ENCODE measurements at regions not wholly inside any gene's neighbourhood (a gene's known extent, or its start where the extent isn't known, plus 50 kb on each side); places are given as distances from the start of the nearest gene placed in this dataset.

DNA sequence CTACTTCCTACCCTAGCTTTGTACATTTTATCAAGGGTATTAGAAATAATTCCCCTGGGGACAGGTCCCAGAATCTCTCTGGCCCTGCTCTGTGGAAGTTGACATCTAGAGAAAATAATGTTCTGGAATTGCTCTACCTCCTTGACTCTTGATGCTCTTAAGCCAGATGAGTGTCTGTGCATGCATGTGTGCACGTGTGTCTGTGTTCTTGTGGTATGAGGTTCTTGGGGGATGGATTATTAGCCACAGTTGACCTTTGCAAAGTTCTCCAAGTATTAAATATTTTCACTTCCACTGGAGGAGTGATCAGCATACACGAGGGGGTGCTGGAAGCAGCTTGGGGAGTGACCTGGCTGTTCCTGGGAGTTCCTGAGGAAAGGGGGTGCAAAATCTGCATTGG, 61.2 kb upstream of the PELI1 start:
- Mint-ChIP-seq H3K27me3 (no peaks in the 10 kb centered on the region), H3K4me3 (peak overlapping the region in 4 of 8 donors; percentile 15 to 47 (median 35)), H3K9me3 (peaks cover 0 to 3% (median 0%) of the 10 kb centered on the region in 8 donors), H3K36me3 (peaks cover 0 to 3% of the 10 kb centered on the region in 2 donors), H3K4me1 (peaks cover 49 to 81% (median 64%) of the 10 kb centered on the region in 4 donors), H3K27ac (peak overlapping the region in 5 of 7 donors; percentile 12 to 99 (median 47))
- ChIA-PET CTCF (ENCODE audit: partially characterized antibody) (interaction anchor here (1.4 to 1.8 kb wide), 2 partner anchors 10 kb away, joined by 3 to 5 read pairs; no protein-coding TSS in a partner anchor), POLR2A (ENCODE audit: partially characterized antibody) (interaction anchor here (0.9 to 4.1 kb wide), 5 partner anchors 10 to 149 kb away, joined by 3 to 36 read pairs (median 9); no protein-coding TSS in a partner anchor)
- no peak for DNase-seq
- Histone ChIP-seq H3K4me3 (ENCODE audit: low read length in 2 of 2) (no peak overlapping the region), H3K36me3 (ENCODE audit: insufficient read depth, low read length) (no peaks in the 10 kb centered on the region), H3K4me1 (ENCODE audit: insufficient read depth, low read length) (peaks cover 67% of the 10 kb centered on the region), H3K9me3 (ENCODE audit: control insufficient read depth in 1 of 2, low read length in 2 of 2) (no peaks in the 10 kb centered on the region), H3K27ac (ENCODE audit: low read depth, low read length) (peak overlapping the region; percentile 87), H3K27me3 (ENCODE audit: insufficient read depth, low read length) (no peaks in the 10 kb centered on the region)
- intact Hi-C loops (cut with micrococcal nuclease): no loop called here

DNA sequence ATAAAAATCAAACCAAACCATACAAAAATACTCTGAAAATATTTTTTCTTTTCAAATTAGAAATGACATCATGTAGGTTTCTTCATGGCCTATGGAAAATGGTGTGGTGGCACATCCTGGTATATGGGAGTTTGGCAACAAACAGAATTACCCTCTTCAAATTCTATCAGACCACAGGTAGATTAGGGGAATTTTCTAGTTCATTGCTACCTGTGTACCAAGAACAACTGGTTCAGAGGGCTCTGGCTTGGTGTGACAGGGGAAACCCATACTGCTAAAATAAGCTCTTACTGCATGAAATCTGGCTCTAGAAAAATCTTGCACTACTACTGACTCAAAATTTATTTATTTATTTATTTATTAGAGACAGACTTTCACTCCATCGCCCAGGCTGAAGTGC, 63.4 kb upstream of the PELI1 start:
- CTCF ChIA-PET (ENCODE audit: partially characterized antibody): no interaction called here
- peaks cover 62% of the 10 kb centered on the region for H3K4me1 ChIP-seq (ENCODE audit: insufficient read depth, low read length)
- intact Hi-C loops (cut with micrococcal nuclease): no loop called here
- Mint-ChIP-seq H3K4me1 (peaks cover 45 to 83% (median 64%) of the 10 kb centered on the region in 4 donors), H3K36me3 (no peaks in the 10 kb centered on the region), H3K9me3 (peaks cover 0 to 2% (median 0%) of the 10 kb centered on the region in 8 donors), H3K27ac (peak overlapping the region; percentile 31 to 99 (median 79)), H3K4me3 (no peak overlapping the region), H3K27me3 (no peaks in the 10 kb centered on the region)
- no peak overlapping the region for H3K4me3 ChIP-seq (ENCODE audit: low read length in 2 of 2)
- peak in 2 of 5 donors; percentile 31 to 61 for DNase-seq
- H3K27me3 ChIP-seq (ENCODE audit: insufficient read depth, low read length): no peaks in the 10 kb centered on the region
- no peak overlapping the region for H3K27ac ChIP-seq (ENCODE audit: low read depth, low read length)
- POLR2A ChIA-PET (ENCODE audit: partially characterized antibody): no interaction called here
- H3K9me3 ChIP-seq (ENCODE audit: control insufficient read depth in 1 of 2, low read length in 2 of 2): no peaks in the 10 kb centered on the region
- no peaks in the 10 kb centered on the region for H3K36me3 ChIP-seq (ENCODE audit: insufficient read depth, low read length)

DNA sequence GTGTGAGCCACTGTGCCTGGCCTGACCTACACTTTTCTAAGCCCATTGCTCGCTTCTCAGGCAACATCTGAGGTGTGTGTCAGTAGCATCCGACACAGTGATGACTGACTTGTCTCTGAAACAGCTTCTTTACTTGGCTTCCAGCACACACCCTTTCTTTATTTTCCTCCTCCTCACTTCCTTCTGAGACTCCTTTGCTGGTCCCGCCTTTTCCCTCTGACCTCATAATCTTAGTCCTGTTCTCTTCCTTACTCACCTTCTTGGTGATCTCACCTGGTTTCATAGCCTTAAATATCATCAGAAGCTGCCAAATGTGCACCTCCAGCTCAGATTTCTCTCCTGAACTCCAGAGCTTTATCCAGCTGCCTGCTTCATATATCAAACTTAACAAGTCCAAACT, 66.6 kb upstream of the PELI1 start:
- no peak overlapping the region for H3K27ac ChIP-seq (ENCODE audit: low read depth, low read length)
- DNase-seq: no peak
- no peak overlapping the region for H3K4me3 ChIP-seq (ENCODE audit: low read length in 2 of 2)
- no peaks in the 10 kb centered on the region for H3K9me3 ChIP-seq (ENCODE audit: control insufficient read depth in 1 of 2, low read length in 2 of 2)
- no peaks in the 10 kb centered on the region for H3K27me3 ChIP-seq (ENCODE audit: insufficient read depth, low read length)
- H3K4me1 ChIP-seq (ENCODE audit: insufficient read depth, low read length): peaks cover 59% of the 10 kb centered on the region
- peaks cover 39 to 74% (median 58%) of the 10 kb centered on the region in 4 donors for H3K4me1 Mint-ChIP-seq
- POLR2A ChIA-PET (ENCODE audit: partially characterized antibody): interaction anchor here (1.0 to 1.6 kb wide), 2 partner anchors 15 to 68 kb away, joined by 3 read pairs; no protein-coding TSS in a partner anchor
- no peaks in the 10 kb centered on the region for H3K36me3 Mint-ChIP-seq
- H3K9me3 Mint-ChIP-seq: peaks cover 0 to 2% (median 0%) of the 10 kb centered on the region in 8 donors
- peak overlapping the region in 3 of 7 donors; percentile 36 to 89 (median 88) for H3K27ac Mint-ChIP-seq
- H3K27me3 Mint-ChIP-seq: no peaks in the 10 kb centered on the region
- H3K4me3 Mint-ChIP-seq: no peak overlapping the region
- intact Hi-C loops (cut with micrococcal nuclease): loop anchor here (5.0 kb wide), 1 partner anchor 369 kb away; the partner anchor contains the start of gene UGP2
- CTCF ChIA-PET (ENCODE audit: partially characterized antibody): no interaction called here
- H3K36me3 ChIP-seq (ENCODE audit: insufficient read depth, low read length): no peaks in the 10 kb centered on the region

DNA sequence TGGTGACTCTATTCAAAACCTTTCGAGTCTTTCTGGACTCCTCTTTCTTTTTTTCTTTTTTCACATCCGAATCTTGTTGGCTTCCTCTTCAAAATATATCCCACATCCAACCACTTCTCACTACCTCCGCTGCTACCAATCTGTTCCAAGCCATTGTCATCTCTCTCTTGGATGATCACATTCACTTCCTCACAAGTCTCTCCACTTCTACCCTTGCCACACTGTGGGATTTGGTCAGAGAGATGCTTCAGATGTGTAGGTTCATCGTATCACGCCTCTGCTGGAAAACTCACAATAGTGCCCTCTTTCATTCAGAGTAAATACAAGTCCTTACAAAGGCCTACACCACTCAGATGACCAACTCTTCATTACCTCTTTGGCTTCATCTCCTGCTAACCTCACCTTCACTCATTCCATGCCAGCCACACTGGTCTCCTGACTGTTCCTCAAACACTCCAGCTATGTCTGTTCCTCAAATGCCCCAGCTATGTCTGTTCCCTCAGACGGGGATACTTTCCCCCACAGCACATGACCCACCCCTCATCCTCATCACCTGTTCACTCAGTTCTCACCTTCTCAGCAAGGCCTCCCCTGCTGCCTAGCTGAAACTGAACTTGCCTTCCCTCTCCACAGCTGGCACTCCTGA, 67.2 kb upstream of the PELI1 start:
- ChIA-PET POLR2A (ENCODE audit: partially characterized antibody) (interaction anchor here (1.0 to 1.6 kb wide), 3 partner anchors 11 to 68 kb away, joined by 3 to 4 read pairs (median 3); no protein-coding TSS in a partner anchor), CTCF (ENCODE audit: partially characterized antibody) (no interaction called here)
- Histone ChIP-seq H3K27ac (ENCODE audit: low read depth, low read length) (no peak overlapping the region), H3K36me3 (ENCODE audit: insufficient read depth, low read length) (no peaks in the 10 kb centered on the region), H3K4me3 (ENCODE audit: low read length in 2 of 2) (no peak overlapping the region), H3K27me3 (ENCODE audit: insufficient read depth, low read length) (no peaks in the 10 kb centered on the region), H3K9me3 (ENCODE audit: control insufficient read depth in 1 of 2, low read length in 2 of 2) (no peaks in the 10 kb centered on the region), H3K4me1 (ENCODE audit: insufficient read depth, low read length) (peaks cover 58% of the 10 kb centered on the region)
- H3K4me3 Mint-ChIP-seq: peak overlapping the region in 3 of 8 donors; percentile 13 to 18 (median 15)
- no peak for DNase-seq
- no peaks in the 10 kb centered on the region for H3K27me3 Mint-ChIP-seq
- H3K4me1 Mint-ChIP-seq: peaks cover 39 to 70% (median 55%) of the 10 kb centered on the region in 4 donors
- H3K27ac Mint-ChIP-seq: peak overlapping the region in 6 of 7 donors; percentile 6 to 90 (median 54)
- H3K36me3 Mint-ChIP-seq: no peaks in the 10 kb centered on the region
- intact Hi-C loops (cut with micrococcal nuclease): loop anchor here (5.0 kb wide), 1 partner anchor 369 kb away; the partner anchor contains the start of gene UGP2
- H3K9me3 Mint-ChIP-seq: peaks cover 0 to 2% (median 0%) of the 10 kb centered on the region in 8 donors

DNA sequence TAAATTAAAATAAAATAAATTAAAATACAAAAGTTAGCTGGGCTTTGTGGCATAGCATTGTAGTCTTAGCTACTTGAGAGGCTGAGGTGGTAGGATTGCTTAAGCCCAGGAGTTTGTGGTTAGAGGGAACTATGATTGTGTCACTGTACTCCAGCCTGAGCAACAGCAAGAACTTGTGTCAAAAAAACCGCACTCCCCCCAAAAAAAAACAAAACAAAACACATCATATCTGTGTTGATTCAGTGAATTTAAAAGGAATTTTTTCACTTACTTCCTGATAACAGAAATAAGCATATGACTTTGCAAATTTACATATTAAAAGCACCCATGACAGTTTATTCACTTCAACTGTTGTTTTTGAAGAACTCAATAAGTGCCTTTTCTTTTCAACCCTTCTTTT, 68.1 kb upstream of the PELI1 start:
- ChIA-PET POLR2A (ENCODE audit: partially characterized antibody) (interaction anchor here (0.6 to 1.4 kb wide), 2 partner anchors 10 to 12 kb away, joined by 3 to 4 read pairs; no protein-coding TSS in a partner anchor), CTCF (ENCODE audit: partially characterized antibody) (interaction anchor here (0.7 to 1.6 kb wide), 3 partner anchors 8 to 116 kb away, joined by 3 to 6 read pairs (median 3); no protein-coding TSS in a partner anchor)
- Histone ChIP-seq H3K4me1 (ENCODE audit: insufficient read depth, low read length) (peaks cover 53% of the 10 kb centered on the region), H3K36me3 (ENCODE audit: insufficient read depth, low read length) (no peaks in the 10 kb centered on the region), H3K9me3 (ENCODE audit: control insufficient read depth in 1 of 2, low read length in 2 of 2) (no peaks in the 10 kb centered on the region), H3K27me3 (ENCODE audit: insufficient read depth, low read length) (no peaks in the 10 kb centered on the region), H3K4me3 (ENCODE audit: low read length in 2 of 2) (no peak overlapping the region), H3K27ac (ENCODE audit: low read depth, low read length) (no peak overlapping the region)
- intact Hi-C loops (cut with micrococcal nuclease): loop anchor here (5.0 kb wide), 1 partner anchor 370 kb away; the partner anchor contains the start of gene UGP2
- Mint-ChIP-seq H3K4me3 (peak overlapping the region in 1 of 8 donors; percentile 7), H3K4me1 (peaks cover 35 to 61% (median 47%) of the 10 kb centered on the region in 4 donors), H3K27ac (peak overlapping the region in 5 of 7 donors; percentile 36 to 88 (median 73)), H3K27me3 (no peaks in the 10 kb centered on the region), H3K9me3 (peaks cover 0 to 2% (median 0%) of the 10 kb centered on the region in 8 donors), H3K36me3 (no peaks in the 10 kb centered on the region)
- DNase-seq: peak; percentile 44 to 51 (median 45)

DNA sequence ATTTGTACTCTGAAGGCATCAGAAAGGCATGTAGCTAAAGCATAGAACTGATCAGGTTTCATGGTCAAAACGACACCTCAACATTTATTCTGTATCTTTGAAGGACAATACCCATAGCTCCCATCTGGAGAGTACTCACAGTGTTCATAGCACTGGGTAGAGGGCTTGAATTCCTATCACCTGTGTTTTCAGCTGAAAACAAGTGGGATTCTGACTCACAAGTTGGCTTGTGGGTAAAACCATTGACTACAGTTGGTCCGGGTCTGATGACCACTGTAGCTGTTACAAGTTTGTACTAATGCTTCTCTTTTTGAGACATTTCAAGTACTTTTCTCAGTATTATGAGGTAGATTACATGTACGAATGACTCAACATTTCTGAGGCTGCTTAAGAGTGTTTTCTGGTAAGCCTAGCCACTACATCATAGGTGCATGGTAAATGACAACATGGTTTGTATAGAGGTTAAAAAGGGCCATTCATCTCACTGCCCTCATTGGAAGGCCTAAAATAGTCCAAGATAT, 68.6 kb upstream of the PELI1 start:
- Mint-ChIP-seq H3K4me1 (peaks cover 32 to 58% (median 45%) of the 10 kb centered on the region in 4 donors), H3K27me3 (no peaks in the 10 kb centered on the region), H3K9me3 (peaks cover 0 to 2% (median 0%) of the 10 kb centered on the region in 8 donors), H3K4me3 (peak overlapping the region in 3 of 8 donors; percentile 15 to 67 (median 43)), H3K27ac (peak overlapping the region in 5 of 7 donors; percentile 37 to 88 (median 57)), H3K36me3 (no peaks in the 10 kb centered on the region)
- ChIA-PET CTCF (ENCODE audit: partially characterized antibody) (interaction anchor here (0.7 to 1.6 kb wide), 3 partner anchors 9 to 115 kb away, joined by 3 to 6 read pairs (median 3); no protein-coding TSS in a partner anchor), POLR2A (ENCODE audit: partially characterized antibody) (interaction anchor here (0.6 to 1.4 kb wide), 3 partner anchors 10 to 114 kb away, joined by 3 to 4 read pairs (median 3); no protein-coding TSS in a partner anchor)
- no peak for DNase-seq
- no peaks in the 10 kb centered on the region for H3K9me3 ChIP-seq (ENCODE audit: control insufficient read depth in 1 of 2, low read length in 2 of 2)
- H3K4me3 ChIP-seq (ENCODE audit: low read length in 2 of 2): no peak overlapping the region
- intact Hi-C loops (cut with micrococcal nuclease): loop anchor here (1.0 to 5.0 kb wide), 2 partner anchors 9 to 371 kb away; partner anchors contain the start of gene UGP2
- no peaks in the 10 kb centered on the region for H3K36me3 ChIP-seq (ENCODE audit: insufficient read depth, low read length)
- H3K4me1 ChIP-seq (ENCODE audit: insufficient read depth, low read length): peaks cover 49% of the 10 kb centered on the region
- H3K27ac ChIP-seq (ENCODE audit: low read depth, low read length): no peak overlapping the region
- H3K27me3 ChIP-seq (ENCODE audit: insufficient read depth, low read length): no peaks in the 10 kb centered on the region
